Prostate gland (tissue), 2 donors: ENCODE measurements at regions not wholly inside any gene's neighbourhood (a gene's known extent, or its start where the extent isn't known, plus 50 kb on each side); places are given as distances from the start of the nearest gene placed in this dataset.

Experiments used
- POLR2A ChIP-seq: fragments of 450-650 bp; IDR thresholded peaks from one replicate; pipeline ENCODE4 v1.6.1; 2016; ENCODE audit warnings: antibody characterized with exemption, mild to moderate bottlenecking
- POLR2AphosphoS5 ChIP-seq: sonication (generic); formaldehyde crosslinking; IDR thresholded peaks from one replicate; pipeline ENCODE4 v1.6.1; 2017; ENCODE audit warnings: antibody characterized with exemption
- TF ChIP-seq, protein P1 (sequence below), 4 experiments: fragments of 200-600 bp in 2 of 4; fragments of 450-650 bp in 2 of 4; sonication (generic) in 2 of 4; IDR thresholded peaks; 1 replicate in 3 of 4; 2 replicates in 1 of 4; pipeline ENCODE4 v1.5.1; 2016 to 2019; ENCODE audit warnings: antibody characterized with exemption in 4 of 4, mild to moderate bottlenecking in 2 of 4, moderate library complexity in 2 of 4

DNA sequence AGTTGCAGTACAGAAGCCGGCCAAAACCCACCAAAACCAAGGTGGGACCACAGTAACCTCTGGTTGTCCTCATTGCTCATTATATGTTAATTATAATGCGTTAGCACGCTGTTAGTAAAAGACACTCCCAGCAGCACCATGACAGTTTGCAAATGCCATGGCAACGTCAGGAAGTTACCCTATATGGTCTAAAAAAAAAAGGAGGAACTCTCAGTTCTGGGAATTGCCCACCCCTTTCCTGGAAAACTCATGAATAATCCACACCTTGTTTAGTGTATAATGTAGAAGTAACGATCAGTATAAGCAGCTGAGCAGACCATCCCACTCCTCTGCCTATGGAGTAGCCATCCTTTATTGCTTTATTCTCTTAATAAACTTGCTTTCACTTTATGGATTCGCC lies 148.6 kb upstream of the EXOC2 start:
- TF ChIP-seq, protein P1, sequence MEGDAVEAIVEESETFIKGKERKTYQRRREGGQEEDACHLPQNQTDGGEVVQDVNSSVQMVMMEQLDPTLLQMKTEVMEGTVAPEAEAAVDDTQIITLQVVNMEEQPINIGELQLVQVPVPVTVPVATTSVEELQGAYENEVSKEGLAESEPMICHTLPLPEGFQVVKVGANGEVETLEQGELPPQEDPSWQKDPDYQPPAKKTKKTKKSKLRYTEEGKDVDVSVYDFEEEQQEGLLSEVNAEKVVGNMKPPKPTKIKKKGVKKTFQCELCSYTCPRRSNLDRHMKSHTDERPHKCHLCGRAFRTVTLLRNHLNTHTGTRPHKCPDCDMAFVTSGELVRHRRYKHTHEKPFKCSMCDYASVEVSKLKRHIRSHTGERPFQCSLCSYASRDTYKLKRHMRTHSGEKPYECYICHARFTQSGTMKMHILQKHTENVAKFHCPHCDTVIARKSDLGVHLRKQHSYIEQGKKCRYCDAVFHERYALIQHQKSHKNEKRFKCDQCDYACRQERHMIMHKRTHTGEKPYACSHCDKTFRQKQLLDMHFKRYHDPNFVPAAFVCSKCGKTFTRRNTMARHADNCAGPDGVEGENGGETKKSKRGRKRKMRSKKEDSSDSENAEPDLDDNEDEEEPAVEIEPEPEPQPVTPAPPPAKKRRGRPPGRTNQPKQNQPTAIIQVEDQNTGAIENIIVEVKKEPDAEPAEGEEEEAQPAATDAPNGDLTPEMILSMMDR (IDR thresholded peaks at IDR 0.05): no peak
- TF ChIP-seq POLR2AphosphoS5: no peak
- no peak for TF ChIP-seq POLR2A
